Esophagus mucosa (tissue), 1 donor: ENCODE measurements at regions not wholly inside any gene's neighbourhood (a gene's known extent, or its start where the extent isn't known, plus 50 kb on each side); places are given as distances from the start of the nearest gene placed in this dataset.

Experiments used
- ATAC-seq: fragments of 200-7000 bp; cut with Tn5 transposase; one replicate; pipeline ENCODE4 v1.9.1; 2020
- donor health status: DM: yes; HTN: yes; CAD: no.

DNA sequence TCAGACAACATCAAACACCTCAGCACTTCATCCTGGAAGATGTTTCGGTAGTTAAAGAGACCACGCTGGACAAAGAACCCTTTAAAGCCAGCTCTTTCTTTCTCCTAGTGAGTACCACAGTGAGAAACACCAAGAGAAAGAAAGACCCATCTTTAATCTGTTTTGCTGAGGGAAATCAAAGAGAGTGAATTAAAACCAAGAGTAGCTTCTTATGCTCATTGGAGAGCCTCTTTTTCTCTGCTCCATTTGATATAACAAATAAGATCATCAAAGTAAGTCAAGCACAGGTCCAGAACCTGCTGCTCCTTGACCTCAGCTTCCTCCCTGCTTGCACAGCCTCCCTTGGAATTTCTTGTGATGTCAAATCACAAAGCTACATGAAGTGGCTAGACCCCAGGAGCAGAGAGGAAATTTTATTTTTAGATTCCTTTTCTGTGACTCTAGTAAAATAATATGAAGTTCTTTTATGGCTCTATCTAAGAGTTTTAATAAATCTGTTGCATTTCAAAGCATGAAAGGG, 436.4 kb downstream of the C3orf38 start:
- no peak for ATAC-seq

DNA sequence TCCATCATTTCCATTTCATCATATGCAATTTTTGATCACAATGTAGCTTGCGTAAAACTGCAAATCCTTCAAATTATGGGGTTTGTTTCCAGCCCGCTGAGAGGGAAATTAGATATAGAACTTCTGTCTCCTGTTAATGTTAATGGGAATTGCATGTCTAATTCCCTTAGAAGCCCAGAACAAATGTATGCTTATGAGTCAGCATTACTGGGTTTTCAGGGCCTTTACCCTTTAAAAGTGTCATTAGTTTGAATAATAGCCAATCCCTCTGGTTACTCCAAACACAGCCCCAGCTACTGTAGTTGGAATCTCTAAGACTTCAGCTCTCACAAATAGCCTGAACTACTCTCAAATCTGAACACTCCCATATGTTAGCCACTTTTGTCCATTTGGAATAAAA, 439.4 kb downstream of the C3orf38 start:
- no peak for ATAC-seq

DNA sequence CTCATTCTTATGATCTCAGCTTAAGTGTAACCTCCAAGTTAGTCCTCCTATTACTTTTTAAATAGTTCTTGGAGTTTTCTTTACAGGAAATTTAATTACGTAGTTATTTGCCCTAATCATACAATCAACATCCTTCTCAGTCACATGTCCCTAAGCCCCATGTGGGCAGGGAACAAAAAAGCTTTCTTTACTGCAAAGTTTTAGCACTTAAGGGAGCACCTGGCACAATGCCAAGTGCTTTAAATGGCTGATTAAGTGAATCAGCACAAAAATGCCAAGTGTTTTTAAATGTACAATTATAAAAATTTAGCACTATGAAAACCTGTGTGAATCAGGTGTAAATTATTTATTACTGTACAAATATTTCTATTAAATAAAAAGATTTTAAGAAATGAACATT, 445.3 kb downstream of the C3orf38 start:
- ATAC-seq: no peak

DNA sequence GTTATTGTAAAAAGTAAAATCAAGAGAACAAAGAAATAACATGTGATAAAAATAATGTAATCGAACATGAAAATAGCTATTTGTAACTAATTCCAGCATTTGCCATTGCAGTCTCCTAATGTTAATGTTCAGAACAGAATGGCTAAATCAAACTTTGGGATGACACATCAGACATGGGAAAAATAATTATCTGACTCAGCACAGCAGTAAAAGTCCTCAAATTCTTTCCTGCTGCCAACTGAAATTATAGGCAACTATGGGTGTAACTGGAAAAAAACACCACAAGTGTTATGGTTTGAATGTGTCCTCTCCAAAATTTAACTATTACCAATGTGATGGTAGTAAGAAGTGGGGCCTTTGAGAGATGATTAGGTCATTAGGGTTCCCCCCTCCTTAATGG, 446.7 kb downstream of the C3orf38 start:
- ATAC-seq: no peak

DNA sequence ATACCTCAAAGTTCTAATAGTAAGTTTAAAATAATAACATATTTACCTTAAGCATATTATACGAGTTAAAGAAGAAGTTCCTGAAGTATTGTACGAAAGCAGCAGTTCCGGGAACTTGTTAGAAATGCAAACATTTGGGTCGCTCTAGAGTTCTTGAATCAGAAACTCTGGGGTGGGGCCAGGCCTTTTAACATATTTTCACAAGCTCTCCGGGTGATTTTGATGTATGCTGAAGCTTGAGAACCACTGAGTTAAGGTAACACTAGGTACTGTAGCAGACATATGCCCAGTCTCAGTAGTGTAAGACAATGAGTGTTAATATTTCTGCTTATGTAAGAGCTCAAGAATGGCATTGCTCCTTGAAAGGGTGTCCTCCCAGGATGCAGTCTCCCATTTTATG, 461.1 kb downstream of the C3orf38 start:
- no peak for ATAC-seq

DNA sequence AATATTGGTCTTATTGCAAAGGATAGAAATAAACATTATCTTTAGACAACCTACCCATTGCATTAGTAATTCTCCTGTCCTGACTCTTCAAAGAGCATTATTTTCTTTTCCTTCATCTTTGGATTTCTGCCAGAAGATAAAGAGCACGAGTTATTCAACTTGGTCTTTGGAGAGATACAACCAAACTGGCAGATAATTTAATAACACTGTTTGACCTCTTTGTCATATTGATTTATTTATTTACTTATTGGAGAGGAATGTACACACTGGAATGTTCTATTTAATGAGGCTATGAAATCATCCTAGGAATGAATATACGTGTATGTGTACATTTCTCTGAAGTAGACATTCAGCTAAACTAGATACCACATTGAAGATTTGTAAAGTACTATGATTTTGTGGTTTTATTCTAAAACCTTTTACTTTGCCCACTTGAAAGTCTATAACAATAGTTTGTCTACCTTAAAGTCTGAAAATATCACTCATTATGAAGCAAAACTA, 462.1 kb downstream of the C3orf38 start:
- no peak for ATAC-seq

DNA sequence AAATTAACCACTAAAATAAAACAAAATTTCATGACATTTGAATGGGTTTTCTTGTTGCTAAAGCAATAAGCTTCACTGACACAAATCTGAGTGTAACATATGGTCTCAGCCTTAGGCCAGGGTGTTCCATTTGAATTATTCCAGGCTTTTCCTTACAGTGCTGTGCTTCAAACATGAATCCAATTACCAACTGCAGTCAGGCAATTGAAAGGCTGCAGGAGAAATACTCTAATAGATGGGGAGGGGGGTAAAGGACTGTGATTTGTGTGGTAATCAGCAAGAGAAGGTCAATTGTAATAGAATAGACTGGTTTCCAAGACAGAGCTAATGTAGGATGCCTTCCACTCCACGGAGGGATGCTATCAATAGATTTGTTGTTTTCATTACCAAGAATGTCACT, 466.7 kb downstream of the C3orf38 start:
- ATAC-seq: no peak

DNA sequence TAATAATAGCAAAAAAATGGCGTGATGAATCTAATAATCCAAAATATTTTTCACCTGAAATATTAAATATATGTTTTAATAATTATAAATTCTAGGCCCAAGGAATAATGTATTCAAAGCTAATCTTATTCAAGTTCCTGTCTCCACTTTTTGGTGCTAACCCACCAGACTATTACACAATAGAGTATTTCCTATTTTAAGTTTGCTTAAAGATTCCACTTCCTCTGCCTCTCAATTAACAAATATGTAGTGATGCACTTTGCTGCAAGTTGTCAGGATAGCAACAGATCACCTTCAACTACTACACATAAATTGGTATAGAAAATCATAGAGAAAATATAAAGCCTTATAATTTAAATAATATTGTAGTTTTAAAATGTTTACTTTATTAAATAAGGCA, 467.5 kb downstream of the C3orf38 start:
- ATAC-seq: no peak

DNA sequence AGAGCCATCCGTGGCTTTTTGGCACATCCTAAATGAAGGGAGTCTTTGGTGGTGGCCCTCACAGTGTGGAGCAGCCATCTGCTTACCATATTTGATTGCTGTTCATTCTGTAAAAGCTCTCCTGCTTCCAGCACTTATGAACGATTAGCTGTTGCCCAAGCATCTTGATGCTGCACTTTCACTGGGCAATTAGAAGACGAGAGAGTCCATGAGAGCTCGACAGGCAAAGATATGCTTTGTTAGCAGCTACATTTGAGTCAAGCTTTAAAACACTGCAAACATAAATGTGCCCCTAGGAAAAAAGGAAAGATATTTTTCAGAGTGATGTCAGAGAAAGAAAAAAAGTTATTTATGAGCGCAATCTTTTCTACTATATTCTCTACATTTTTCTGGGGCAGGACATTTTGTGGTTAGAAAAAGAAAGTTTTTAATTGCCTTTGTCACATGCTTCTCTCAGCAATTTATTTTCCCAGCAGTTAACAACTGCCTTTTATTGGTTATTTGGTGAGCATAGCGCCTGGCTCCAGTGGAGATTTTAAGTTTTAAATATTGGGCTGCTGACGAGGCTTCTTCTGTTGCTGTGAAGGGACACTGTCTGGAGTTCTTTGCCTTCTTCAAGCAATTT, 468.4 kb downstream of the C3orf38 start:
- no peak for ATAC-seq

DNA sequence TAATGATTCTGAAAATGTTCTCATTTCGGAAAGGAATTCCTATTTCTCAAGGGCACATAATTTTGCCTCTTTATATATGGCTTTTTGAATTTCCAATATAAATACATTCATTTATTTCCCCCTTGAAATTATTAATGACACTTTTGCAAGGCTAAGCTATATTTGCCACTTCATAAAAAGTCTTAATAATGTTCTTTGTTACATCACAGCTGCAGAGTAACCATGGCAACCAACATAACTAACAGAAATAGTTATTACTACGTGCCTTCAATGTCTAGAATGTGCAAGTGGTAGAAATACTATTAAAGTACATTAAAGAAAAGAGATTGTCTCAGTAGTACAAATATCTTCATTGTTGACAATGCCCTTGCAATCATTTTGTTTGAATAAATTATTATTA, 471.8 kb downstream of the C3orf38 start:
- no peak for ATAC-seq

DNA sequence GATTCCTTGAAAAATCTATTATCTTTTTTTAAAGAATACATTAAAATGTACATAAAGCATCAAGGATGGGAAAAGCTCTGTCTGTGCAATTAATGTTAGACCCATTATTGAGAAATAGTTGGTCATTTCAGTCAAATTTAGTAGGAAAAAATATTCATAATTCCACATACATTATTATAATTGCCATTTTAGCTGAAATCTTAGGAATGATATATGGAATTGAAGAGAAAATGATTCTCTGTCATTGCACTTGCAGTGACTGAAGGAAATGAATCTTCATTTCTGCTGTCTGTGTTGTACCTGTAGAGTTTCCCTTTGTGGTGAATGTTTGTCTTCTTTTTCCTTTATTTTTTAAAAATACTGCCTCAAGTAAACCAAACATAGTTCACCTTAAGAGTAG, 473.9 kb downstream of the C3orf38 start:
- ATAC-seq: no peak

DNA sequence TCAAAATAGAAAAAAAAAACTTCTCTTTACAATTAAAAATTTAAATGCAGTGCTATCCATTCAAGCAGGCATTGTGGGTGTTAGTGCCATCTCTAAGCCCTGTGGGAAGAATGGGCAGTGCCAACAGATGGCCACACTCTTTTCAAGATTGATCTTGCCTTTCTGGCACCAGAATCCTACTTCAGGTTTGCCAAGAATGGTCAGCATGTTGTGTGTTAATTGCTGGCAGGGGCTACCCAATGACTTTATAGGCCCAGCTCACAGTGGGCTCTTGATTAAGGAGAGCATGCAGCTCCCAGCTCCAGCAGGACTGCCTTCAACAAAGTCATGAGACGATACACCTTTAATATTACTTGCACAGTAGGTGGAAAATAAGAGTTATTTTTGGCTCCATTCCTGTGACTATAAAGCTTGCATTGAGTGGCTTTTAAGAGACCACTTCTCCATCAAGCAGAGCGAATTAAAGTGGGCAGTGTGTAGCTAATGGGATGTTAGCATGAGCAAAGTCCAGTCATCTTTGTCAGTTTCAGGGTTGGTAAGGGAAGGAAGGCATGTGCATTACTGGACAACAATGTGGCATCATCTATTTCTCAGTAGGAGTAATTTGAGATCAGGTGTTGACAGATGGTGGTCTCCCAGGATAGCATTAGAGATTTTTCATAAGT, 476.8 kb downstream of the C3orf38 start:
- ATAC-seq: no peak

DNA sequence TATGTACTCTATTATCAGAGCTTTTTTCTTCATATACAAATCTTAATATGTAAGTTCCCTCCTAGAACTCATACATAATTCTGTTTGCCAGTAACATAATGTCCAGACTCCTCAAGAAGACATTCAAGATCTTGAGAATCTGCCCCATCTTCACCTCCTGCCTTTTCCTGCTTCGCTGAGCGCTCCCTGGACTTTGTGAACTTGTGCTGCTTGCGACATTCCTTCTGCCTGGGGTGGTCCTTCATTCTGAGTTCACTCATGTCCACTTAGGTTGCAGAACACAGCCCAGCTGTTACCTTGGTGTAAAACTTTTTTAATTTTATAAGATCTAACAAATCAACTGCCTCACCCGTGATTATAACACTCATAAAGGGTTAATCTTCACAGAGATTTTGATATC, 478.5 kb upstream of the EPHA3 start:
- no peak for ATAC-seq

DNA sequence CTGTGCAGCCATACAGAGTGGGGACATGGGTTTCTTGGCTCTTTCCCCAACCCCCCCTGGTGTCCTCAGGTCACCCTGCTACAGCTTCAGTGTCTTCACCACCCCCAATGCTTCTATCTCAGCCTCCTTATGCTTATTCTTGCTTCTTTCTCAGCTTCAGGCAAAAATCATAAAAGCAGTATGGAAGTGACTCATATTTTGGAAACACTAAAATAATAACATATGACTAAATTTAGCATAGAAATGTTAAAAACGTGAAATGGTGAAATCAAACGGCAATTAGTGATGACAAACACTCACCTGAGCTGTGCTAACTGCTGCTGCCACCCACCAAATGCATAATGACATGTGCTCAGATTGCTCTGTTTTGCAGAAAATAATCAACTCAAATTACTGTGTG, 475.2 kb upstream of the EPHA3 start:
- no peak for ATAC-seq

DNA sequence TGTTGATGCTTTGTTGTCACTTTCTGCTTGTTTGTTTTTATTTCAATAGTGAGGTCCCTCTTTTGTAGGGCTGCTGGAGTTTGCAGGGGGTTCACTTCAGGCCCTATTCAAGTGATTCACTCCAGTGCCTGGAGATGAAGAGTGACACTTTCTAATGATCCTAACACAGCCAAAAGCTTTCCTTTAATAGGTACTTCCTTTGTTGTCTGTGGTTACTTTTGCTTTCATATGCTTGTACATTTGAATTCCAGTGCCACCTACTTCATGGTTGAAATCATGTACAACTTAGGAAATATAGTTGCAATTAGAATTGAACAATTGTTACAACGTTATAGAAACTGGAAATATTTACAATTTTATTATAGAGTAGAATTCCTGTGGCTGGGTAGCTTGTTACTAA, 466.8 kb upstream of the EPHA3 start:
- ATAC-seq: no peak

DNA sequence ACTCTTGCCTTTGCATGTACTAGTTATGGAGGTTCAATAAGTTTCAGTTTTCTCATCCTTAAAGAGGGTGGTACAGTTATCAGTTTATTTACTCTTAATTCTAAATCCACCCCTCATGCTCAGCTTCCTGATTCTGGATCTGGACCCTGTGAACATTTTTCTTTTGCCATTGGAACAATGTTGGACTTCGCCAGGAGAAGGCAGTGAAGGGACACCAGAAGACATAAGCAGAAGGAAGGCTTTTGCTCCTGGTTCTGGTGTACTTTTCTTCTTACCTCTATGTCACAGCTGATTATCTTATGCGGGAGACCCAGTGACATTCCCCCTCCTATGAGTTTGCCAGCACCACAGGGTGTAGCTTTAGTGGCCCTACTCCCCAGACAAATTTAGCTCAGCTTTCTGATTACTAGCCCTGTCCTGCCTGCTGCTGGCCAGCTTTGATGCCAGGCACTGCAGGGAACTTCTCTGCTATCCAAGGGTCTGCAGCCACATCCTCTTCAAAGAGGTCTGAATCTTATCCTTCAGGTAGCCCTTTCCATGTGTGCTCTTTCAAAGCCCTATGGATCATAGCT, 466.3 kb upstream of the EPHA3 start:
- ATAC-seq: no peak

DNA sequence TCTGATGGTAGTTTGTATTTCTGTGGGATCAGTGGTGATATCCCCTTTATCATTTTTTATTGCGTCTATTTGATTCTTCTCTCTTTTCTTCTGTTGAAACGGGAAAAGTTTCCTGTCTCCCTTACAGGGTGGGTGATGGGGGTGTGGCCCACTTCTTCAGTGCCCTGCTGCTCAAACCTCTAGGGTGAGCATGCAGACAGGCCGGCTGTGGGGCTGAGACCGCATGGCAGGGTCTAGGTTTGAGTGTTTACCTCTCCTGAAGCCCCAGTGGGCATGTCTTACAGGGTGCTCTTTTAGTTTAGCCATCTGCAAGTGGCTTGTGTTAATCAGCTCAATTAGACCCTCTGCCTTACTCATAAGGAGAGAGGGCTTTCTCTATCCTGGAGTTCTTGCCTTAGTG, 450.0 kb upstream of the EPHA3 start:
- ATAC-seq: no peak

DNA sequence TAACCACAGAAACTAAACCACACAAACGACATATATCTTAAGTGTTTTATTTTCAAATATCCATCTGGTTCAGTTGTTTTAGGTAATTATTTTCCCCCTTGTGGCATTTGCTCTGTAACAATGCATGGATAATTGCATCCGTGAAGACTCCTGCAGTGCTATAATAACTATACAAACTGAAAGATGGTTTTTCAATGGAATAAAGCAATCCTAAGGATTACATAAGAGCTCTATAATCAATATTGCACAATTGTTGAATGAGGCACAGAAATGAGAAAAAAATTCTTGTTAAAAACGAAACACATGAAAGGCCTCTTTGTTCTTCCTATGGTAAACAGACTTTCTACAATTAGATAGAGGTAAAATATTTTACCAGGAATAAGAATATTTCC, 446.0 kb upstream of the EPHA3 start:
- no peak for ATAC-seq

DNA sequence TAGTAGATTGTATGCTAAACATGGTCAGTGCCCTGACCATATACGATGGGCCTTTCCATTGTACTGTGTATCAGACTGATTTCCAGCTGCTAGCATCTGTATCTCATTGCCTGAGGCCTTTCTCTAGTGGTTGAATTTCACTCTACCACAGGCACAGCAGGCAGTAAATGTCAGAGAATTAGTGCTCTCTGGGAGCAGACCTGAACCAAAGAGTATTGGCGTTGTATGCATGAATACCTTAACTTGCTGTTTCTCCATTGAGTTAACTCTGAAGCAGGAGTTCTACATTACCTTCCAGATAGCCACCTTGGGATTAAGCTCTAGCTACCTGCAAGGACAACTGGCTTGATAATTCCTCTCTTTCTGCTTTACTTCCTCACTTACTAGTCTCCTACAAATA, 439.2 kb upstream of the EPHA3 start:
- no peak for ATAC-seq

DNA sequence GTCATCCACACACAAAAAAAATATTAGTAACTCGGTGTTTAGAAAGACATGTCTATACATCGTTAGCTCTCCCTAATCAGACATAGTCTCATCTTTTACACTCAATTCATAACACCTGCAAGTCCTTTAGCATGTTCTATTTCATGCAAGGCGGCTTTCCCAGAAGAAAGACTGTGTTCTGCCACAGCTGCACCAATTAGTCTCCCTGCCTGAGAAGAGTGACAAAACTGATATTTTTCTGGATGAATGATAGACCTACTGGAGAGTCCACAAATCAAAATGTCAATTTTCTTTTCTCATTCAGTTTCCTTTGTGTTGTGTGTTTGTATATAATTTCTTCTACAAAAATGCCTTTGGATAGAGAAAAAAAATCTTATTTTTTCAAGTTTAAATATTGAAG, 435.8 kb upstream of the EPHA3 start:
- ATAC-seq: no peak

DNA sequence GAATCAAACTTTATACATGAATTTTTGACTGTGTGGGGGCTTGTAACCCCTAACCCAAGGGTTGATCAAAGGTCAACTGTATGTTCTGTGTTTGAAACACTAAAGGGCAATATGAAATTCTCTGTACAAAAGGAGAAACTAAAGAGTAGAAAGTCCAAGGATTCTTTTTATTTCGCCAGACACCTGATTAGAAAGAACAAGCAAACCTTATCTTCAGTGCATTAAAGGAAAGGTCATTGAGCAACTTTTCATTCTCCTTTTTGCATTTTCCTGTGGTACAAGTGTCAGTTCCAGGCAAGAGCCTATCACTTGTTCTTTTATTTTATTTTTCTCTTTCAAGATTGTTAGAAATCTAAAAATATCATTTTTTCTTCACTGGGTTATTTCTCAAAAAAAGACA, 430.1 kb upstream of the EPHA3 start:
- ATAC-seq: no peak

DNA sequence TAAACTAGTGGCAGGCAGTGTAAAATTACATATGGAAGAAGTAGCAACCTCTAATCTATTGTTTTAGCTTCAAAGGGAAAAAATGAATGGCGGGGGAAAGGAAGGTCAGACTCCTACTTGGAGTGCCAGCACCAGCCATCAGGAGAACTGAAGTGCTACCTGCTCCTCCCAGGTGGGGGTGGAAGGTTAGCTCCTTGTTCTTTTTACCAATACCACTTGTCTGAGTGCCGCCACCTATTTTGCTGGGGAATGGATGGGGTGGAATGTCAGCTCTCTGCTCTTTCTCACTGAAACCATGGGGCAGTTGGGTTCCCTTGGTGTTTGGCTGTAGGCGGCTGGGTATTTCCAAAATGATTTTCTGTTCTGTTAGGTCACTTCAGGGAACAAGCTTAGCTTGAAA, 428.7 kb upstream of the EPHA3 start:
- ATAC-seq: no peak

DNA sequence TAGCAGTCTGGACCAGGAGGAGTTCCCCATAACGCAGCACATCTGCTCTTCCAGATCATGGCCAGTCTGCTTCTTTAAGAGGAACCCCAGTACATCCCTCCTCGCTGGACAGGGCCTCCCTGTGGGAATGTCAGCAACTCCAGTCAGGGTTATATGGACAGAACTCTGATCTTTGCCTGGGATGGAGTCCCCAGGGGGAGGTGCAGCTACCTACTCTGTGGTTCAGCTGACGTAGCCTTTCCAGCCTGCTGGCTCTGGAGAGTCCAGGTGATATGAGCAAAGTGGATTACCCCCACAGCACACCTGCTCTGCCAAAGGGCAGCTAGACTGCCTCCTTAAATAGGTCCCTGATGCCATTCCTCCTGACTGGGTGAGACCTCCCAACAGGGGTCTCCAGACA, 417.1 kb upstream of the EPHA3 start:
- no peak for ATAC-seq

DNA sequence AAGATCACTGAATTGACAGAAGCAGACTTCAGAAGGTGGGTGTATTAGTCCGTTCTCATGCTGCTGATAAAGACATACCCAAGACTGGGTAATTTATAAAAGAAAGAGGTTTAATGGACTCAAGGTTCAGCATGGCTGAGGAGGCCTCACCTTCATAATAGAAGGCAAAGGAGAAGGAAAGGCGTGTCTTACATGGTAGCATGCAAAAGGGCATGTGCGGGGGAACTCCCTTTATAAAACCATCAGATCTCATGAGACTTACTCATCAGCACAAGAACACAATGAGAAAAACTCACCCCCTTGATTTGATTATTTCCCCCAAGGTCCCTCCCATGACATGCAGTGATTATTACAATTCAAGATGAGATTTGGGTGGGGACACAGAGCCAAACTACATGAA, 416.3 kb upstream of the EPHA3 start:
- no peak for ATAC-seq
